ENCODE measurements at regions not wholly inside any gene's neighbourhood (a gene's known extent, or its start where the extent isn't known, plus 50 kb on each side); places are given as distances from the start of the nearest gene placed in this dataset.

- Mint-ChIP-seq H3K27ac (no peak overlapping the region), H3K27me3 (ENCODE audit: low read depth) (peaks cover 1% of the 10 kb centered on the region), H3K36me3 (ENCODE audit: insufficient read depth in 1 of 3, low read depth in 3 of 3) (peaks cover 3 to 39% (median 17%) of the 10 kb centered on the region in 3 experiments; a peak in 5 of 7 replicates), H3K9me3 (peaks cover 33 to 40% of the 10 kb centered on the region in 2 experiments), H3K4me3 (no peak overlapping the region), H3K4me1 (no peaks in the 10 kb centered on the region)
- H2BK120ac ChIP-seq (ENCODE audit: low read depth, low read length, poor library complexity, severe bottlenecking), result no peak overlapping the region
- H3K18ac ChIP-seq (ENCODE audit: insufficient read length, low read depth, low read length), result no peak overlapping the region
- no peak overlapping the region for H4K91ac ChIP-seq (ENCODE audit: insufficient read length, low read depth, low read length)
- no peak overlapping the region for H2BK5ac ChIP-seq (ENCODE audit: insufficient read length, low read length)
- no peaks in the 10 kb centered on the region for H4K20me1 ChIP-seq (ENCODE audit: control insufficient read depth, insufficient read depth, insufficient read length)
- H3K9ac ChIP-seq (ENCODE audit: extremely low read depth, insufficient read length, low read length), result no peak overlapping the region
- no CpG with 5 or more reads among the region's 2 CpGs for WGBS (ENCODE audit: extremely low coverage, insufficient read length, low lambda C conversion rate)
- H2AFZ ChIP-seq (ENCODE audit: low read length), result no peak overlapping the region
- H4K5ac ChIP-seq (ENCODE audit: insufficient read length, low read depth, low read length), result no peak overlapping the region
- H2BK20ac ChIP-seq (ENCODE audit: low read depth, low read length, poor library complexity, severe bottlenecking), result no peak overlapping the region
- no peak for DNase-seq
- no peak overlapping the region for H3K27ac ChIP-seq (ENCODE audit: insufficient read length, low read depth, low read length)
- no peak overlapping the region for H2BK12ac ChIP-seq (ENCODE audit: insufficient read length, low read depth, low read length)
- no peak overlapping the region for H3K4ac ChIP-seq (ENCODE audit: low read depth, low read length)
- H2AK5ac ChIP-seq (ENCODE audit: insufficient read length, low read length), result no peak overlapping the region
- H3T11ph ChIP-seq (ENCODE audit: low read length), result no peak overlapping the region
- no peaks in the 10 kb centered on the region for H3K79me2 ChIP-seq (ENCODE audit: insufficient read depth, low read length)
- no peak for TF ChIP-seq CTCF (conservative IDR thresholded peaks at IDR 0.05)
- H3K27me3 ChIP-seq (ENCODE audit: insufficient read depth, low read length), result no peaks in the 10 kb centered on the region
- H3K23ac ChIP-seq (ENCODE audit: insufficient read length, low read depth, low read length), result no peak overlapping the region
- no peak overlapping the region for H2BK15ac ChIP-seq (ENCODE audit: low read depth, low read length)
- H3K4me2 ChIP-seq (ENCODE audit: insufficient read depth, insufficient read length, low read length), result no peak overlapping the region
- H3K4me1 ChIP-seq (ENCODE audit: insufficient read depth, low read length), result no peaks in the 10 kb centered on the region
- H3K9me3 ChIP-seq (ENCODE audit: control insufficient read depth, low read depth, low read length), result no peaks in the 10 kb centered on the region
- no peak overlapping the region for H4K8ac ChIP-seq (replicated peaks; ENCODE audit: insufficient read length, low read depth, low read length)
- no peak overlapping the region for H3K56ac ChIP-seq (ENCODE audit: insufficient read length, low read depth, low read length)
- no peak overlapping the region for H3K14ac ChIP-seq (ENCODE audit: insufficient read depth, low read length)
- H3K79me1 ChIP-seq (ENCODE audit: insufficient read depth, low read depth, low read length, poor library complexity, severe bottlenecking), result no peaks in the 10 kb centered on the region
- no peaks in the 10 kb centered on the region for H3K23me2 ChIP-seq (ENCODE audit: insufficient read length, low read depth, low read length, poor library complexity, severe bottlenecking)
Observed at GRCh38 chr2:209371407-209371806, 52.4 kb upstream of the MAP2 start.

All from H9 (cell line).